GM19023 (cell line): ENCODE measurements at regions not wholly inside any gene's neighbourhood (a gene's known extent, or its start where the extent isn't known, plus 50 kb on each side); places are given as distances from the start of the nearest gene placed in this dataset.

ENCODE experiments used
- ATAC-seq: cut with Tn5 transposase; IDR thresholded peaks from one replicate; pipeline ENCODE4 v1.9.1; 2021; ENCODE audit warnings: mild to moderate bottlenecking, moderate library complexity; ENCODE audit not compliant: unreplicated experiment

DNA sequence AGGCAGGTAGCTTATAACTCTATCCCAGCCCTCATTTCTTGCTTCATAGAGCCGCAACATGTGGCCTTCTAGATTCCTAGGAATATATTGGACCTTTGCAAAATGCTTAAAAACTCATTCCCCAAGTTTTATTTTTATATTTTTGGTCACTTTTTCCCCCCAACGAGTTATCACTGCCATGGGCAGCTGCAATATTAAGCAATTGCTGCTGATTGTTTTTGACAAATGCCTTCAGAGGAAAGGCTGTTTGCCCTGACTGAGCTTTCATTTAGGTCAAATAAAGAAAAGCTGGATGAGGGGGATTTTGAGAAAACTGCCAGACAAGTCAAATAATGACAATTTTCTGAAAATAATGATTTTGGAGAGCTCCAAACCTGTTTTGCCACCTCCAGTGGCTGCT lies 976.9 kb upstream of the MBL2 start:
- ATAC-seq = no peak

DNA sequence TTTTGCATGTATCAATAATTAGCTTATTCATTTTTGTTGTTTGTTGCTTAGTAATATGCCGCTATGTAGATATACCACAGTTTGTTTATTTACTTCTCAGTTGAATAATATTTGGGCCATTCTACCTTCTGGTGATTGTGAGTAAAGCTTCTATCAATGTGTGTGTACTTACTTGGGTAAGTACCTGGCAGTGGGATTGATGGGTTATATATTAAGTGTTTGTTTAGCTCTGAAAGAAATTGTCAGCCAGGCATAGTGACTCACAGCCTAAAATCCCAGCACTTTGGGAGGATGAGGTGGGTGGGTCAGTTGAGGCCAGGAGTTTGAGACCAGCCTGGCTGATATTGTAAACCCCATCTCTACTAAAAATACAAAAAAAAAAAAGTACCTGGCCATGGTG lies 975.7 kb upstream of the MBL2 start:
- ATAC-seq = no peak

- no peak for ATAC-seq
These were observed 972.2 kb upstream of the MBL2 start for GRCh38 chr10:53744746-53745145.

GRCh38 chr10:53744176-53744575 lies 971.6 kb upstream of the MBL2 start:
- no peak for ATAC-seq

DNA sequence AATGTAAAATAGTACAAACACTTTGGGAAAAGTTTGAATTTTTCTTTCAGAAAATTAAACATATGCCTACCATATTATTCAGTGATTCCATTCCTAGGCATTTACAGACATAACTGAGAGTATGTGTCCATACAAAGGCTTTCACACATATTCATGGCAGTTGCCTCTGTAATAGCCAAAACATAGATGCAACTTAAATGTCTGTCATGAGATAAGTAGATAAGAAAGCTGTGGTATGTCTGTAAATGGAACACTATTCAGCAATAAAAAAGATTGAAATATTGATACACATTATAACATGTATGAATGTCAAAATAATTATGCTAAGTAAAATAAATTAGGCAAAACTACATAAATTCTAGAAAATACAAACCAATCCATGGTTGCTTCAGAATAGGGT lies 964.5 kb upstream of the MBL2 start:
- no peak for ATAC-seq

- ATAC-seq = no peak
These were observed 954.3 kb upstream of the MBL2 start for GRCh38 chr10:53726921-53727320.

DNA sequence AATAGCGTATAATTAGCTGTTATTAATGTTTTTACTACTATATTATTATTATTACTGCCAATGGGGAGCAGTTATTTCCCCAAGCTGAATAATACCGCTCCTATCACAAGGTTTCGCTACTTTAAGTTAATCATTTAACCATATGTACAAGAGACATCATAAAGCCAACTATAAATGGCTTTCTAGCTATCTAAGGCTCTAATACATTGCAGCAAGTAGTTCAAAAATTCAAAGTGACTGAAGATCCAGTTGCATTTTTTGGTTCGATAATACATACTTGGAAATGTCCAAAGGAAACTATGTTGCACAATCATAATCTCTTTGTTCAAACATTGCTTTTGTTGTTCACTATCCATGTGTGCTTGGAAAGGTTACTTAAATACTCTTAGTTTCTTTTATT lies 952.0 kb upstream of the MBL2 start:
- ATAC-seq = no peak

- no peak for ATAC-seq
These were observed 947.1 kb upstream of the MBL2 start for GRCh38 chr10:53719658-53720057.

GRCh38 chr10:53716156-53716555 lies 943.6 kb upstream of the MBL2 start:
- no peak for ATAC-seq

DNA sequence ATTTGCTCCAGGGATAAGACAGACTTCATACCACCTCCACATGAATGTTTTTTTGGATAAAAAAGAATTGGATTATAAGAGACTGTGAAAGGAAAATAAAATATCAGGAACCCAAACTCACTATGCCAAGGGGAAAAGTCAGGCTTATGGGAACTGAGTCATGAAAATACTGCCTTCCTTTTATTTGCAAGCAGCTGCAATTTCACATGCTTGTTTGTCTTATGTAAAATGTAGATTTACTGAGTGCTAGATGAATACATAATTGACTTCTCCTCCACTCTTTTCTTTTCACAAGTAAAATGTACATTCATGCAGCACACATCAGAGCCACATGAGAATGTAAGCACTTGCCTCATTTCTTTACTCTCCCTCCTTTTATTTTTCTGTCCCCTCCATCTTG lies 940.8 kb upstream of the MBL2 start:
- no peak for ATAC-seq

- no peak for ATAC-seq
These were observed 929.9 kb upstream of the MBL2 start for GRCh38 chr10:53702489-53702888.

DNA sequence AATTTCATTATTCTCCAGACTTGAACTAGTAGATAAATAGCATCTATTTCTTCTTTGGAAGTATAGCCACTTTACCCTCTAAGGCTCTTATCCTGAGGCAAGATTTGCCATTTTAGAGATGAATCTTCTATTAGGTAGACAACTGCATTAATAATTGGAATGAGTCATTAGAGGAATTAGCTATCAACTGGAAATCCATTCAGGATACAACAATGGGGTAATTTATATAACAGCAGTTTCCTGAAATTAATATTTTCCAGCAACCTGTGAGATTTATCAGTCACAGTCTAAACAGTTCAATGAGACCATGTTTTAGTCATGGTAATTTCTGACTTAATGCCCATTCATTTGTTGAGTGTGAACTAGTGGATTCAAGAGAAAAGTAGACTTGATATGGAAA lies 928.6 kb upstream of the MBL2 start:
- no peak for ATAC-seq

GRCh38 chr10:53700278-53700677 lies 927.7 kb upstream of the MBL2 start:
- no peak for ATAC-seq

- ATAC-seq = no peak
These were observed 927.1 kb upstream of the MBL2 start for GRCh38 chr10:53699684-53700083.

DNA sequence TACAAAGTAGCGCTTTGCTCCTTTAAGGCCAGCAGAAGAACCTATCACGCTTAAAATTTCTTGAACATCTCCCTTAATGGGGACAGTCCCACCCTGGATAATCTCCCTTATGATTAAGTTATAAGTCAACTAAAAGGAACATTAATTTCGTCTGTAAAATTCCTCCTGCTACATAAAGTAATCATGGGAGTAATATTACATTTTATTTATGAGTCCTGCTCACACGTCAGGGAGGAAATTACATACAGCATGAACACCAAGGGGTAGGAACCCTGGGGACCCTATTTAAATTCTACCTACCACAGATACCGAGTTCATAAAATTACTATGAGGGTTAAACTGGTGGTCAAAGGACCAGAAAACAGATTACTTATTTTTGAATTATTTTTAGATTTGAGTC lies 926.6 kb upstream of the MBL2 start:
- no peak for ATAC-seq

GRCh38 chr10:53697038-53697437 lies 924.5 kb upstream of the MBL2 start:
- no peak for ATAC-seq

- no peak for ATAC-seq
These were observed 918.1 kb upstream of the MBL2 start for GRCh38 chr10:53690524-53691240.

DNA sequence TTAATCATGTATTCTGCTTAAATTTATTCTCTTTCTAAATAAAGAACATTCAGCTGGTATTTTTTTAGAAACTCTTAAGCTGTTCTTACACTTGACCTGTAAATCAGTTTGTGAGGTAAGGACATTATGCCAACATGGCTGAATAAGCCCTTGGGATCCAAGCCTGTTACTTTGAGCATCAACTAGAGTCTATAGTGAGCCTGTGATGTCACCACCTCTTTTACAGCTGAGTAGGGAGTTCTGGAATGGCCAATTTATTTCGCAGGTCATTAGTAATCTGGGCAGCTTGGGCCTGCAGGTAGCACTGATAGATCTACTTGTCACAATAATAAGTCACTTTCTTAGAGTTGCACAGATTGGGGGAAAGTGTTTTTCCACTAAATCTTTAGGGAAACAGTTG lies 915.2 kb upstream of the MBL2 start:
- ATAC-seq = no peak

- no peak for ATAC-seq
These were observed 910.3 kb upstream of the MBL2 start for GRCh38 chr10:53682885-53683284.

DNA sequence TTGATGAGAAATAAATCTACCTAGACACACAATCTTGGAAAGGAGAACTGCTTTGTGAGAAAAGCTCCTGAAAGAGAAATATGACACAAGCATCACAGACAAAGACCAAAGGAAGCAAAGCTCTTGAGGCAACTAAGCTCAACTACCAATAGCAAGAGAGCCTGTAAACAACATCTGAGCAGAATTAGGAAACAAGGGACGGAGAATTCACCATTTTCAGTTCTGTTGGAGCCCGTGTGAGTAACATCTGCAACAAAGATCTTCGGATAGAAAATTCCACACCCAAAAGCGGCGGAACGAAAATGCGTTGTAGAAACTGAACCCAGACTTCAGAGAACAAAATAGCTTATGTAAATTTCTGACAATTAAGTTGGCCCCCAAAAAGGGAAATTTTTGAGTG lies 909.9 kb upstream of the MBL2 start:
- no peak for ATAC-seq

DNA sequence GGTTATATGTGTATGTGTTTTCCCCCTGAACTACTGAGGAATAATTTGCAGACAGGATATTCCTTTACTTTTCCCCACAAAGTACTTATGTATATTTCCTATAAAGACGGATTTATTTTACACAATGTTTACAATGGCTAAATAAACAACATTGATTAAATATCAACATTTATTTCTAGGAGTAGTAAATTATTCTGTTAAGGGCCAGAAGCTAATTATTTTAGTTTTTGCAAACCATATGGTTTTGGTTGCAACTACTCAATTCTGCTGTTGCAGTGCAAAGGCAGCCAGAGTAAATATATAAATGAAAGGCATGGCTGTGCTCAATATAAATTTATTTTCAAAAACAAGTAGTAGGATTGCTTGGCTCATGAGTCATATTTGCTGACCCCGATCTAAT lies 907.1 kb upstream of the MBL2 start:
- no peak for ATAC-seq

DNA sequence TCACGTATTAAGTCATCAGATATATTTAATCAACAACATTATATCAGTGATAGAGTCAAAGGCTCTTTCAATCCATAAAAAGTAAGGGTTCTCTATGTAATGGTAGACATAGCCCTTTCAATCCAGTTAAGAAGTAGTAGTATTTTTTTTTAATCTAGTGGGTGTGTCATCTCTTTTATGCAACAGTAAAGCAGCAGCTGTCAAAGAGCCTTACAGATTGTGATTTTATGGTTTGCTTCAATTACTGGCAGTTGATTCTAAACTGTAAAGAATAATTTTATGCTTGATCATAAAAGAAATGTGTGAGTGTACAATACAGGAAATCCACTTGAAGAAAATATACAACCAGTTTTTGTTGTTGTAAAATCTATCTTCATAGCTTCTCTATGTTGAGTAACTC lies 902.6 kb upstream of the MBL2 start:
- no peak for ATAC-seq

DNA sequence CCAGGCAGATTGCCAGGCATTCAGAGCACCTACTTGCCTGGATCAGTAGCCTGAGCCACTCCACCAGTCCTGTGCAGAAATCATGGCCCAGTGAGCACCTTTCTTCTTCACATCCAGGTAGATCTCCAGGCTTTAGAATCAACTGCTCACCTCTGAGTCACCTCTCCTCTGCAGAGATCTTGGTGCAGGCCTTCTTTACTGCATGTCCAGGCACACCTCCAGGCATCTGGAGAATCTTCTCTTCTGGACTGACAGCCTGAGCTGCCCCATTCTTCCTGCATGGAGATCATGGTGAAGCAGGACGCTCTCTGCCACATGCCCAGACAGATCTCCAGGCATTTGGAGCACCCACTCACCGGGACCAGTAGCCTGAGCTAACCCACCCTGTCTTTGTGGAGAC lies 894.5 kb upstream of the MBL2 start:
- ATAC-seq = no peak
